NCI-H1436 (cell line): ENCODE measurements at regions not wholly inside any gene's neighbourhood (a gene's known extent, or its start where the extent isn't known, plus 50 kb on each side); places are given as distances from the start of the nearest gene placed in this dataset.

ENCODE experiments used
- DNase-seq: peaks from one replicate; lab custom pipeline; 2025; lab: John Stamatoyannopoulos, UW

DNA sequence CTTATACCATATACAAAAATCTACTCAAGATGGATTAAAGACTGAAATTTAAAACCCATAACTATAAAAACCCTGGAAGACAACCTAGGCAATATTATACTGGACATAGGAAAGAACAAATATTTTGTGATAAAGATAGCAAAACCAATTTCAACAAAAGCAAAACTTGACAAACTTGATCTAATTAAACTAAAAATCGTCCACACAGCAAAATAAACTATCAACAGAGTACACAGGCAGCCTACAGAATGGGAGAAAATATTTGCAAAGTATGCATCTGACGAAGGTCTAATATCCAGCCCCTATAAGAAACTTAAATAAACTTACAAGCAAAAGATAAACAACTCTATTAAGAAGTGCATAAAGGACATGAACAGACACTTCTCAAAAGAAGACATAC, 240.1 kb downstream of the HGF start:
- no peak for DNase-seq

- no peak for DNase-seq
Measured at GRCh38 chr7:81527651-81528050, 242.2 kb downstream of the HGF start.

- no peak for DNase-seq
Measured at GRCh38 chr7:81526971-81527370, 242.9 kb downstream of the HGF start.

- DNase-seq = no peak
Measured at GRCh38 chr7:81525841-81526240, 244.0 kb downstream of the HGF start.

DNA sequence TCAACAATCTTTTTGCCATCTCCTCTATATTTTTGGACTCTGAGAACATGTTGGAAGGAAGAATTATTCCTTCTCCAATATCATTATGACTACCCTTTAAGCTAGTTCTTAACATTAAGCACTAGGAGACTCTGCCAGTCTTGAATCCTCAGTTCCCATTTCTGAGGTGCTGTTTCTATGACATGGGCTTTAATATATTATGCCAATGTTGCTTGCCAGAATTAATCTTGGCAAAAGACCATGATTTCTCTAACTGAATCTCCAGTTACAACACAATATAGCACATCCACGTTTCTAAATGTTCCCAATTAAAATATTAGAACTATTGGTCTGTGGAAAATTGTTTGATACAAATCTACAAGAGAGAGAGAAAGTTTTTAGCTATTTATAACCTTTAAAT, 250.0 kb downstream of the HGF start:
- no peak for DNase-seq

DNA sequence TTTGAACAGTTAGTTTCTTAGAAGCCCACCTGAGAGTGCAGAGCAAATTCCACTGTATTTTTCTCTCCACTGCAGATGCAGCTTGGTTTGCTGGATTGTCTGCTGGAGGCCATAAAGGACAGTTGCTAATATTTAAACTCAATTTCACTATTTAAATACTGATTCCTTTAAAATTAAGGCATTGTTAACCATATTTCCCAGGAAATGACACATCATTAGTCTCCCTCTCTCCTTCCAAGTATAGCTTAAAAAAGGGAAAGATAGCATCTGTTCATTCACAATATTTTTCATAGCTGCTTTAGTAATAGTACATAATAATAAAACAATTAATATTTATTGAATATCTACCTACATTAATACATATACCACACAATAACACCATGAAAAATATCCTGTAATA, 252.9 kb downstream of the HGF start:
- DNase-seq = no peak

DNA sequence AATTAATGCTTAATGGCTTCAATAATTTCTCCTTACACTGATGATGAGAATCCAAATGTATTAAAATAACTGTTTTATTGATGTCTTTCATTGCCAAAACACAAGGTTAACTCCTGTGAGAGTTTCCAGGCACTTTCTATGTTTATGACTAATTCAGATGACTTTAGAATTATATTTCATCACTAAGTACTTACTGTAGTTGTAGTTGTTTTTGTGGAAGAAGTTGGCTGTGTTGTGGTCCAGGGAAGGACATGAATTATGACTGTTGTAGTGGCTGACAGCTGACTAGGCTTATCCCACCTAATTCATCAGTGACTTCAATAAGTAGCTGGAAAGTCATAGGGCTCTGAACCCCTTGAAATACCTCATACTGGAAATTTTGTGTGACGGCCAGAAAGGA, 254.8 kb downstream of the HGF start:
- no peak for DNase-seq

GRCh38 chr7:81514546-81514945, 255.3 kb downstream of the HGF start:
- DNase-seq = no peak

DNA sequence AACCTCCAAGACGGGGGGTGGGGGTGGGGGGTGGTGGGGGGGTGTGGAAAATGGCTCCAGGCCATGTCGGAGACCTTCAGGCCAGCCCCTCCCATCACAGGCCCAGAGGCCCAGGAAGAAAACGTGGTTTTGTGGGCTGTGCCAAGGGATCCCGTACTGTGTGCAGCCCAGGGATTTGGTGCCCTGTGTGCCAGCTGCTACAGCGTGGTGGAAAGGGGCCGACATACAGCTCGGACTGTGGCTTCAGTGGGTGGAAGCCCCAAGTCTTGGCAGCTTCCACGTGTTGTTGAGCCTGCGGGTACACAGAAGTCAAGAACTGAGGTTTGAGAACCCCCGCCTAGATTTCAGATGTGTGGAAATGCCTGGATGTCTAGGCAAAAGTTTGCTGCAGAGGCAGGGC, 259.7 kb downstream of the HGF start:
- no peak for DNase-seq

- DNase-seq = no peak
Measured at GRCh38 chr7:81507221-81507620, 262.6 kb downstream of the HGF start.

DNA sequence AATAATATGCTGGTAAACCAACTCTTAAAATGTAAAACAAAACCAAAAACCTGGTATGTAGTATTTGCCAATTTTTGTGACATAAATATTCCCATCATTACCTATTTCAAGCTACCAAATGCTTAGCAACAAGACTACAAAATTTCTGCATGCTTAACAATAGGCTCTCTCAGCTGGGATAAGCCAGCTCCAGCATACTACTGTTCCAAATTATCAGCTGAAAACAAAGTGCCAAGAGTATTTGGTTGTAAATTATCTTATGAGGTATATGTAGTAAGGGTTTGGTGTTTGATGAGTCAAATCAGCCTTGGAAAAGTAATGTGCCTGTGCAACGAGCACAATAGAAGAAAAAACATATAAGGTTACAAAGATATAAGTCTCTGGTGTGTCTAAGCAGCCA, 263.2 kb downstream of the HGF start:
- DNase-seq = no peak

DNA sequence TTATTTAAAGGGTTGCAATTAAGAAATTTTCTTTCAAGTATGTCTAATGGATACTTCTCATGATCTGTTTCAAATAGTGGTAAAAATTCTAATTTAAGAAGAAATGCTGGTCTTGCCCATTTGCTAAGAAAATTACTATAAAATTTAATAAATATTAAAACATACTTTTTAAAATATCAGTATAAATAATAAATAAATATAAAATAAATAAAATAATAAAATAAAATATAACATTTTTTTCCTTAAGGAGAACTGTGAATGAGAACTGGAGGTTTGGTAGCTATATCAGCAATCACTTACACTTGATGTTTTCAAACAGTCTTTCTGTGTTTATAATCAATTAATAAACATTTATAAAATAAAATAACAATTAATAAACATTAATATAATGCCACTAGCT, 266.1 kb downstream of the HGF start:
- DNase-seq = no peak

GRCh38 chr7:81503336-81503735, 266.5 kb downstream of the HGF start:
- DNase-seq = no peak

GRCh38 chr7:81501220-81501619, 268.6 kb downstream of the HGF start:
- no peak for DNase-seq

DNA sequence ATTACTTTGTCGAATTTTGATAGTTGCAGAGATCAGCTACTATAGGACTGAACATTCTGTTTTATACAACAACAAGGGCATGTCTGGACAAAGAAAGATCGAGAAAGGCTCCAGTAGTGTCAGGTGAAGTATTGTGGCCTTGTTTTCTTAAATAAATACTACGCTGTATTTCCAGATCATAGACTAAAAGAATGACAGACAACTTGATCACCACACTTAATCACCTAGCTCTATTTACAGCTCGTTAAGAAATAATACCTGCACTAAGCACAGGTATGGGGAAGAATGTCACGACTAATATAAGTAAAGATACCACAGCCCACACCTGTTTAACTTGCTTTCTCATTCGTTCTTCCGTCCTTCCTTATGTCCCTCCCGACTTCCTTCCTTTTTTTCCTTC, 269.2 kb downstream of the HGF start:
- no peak for DNase-seq

DNA sequence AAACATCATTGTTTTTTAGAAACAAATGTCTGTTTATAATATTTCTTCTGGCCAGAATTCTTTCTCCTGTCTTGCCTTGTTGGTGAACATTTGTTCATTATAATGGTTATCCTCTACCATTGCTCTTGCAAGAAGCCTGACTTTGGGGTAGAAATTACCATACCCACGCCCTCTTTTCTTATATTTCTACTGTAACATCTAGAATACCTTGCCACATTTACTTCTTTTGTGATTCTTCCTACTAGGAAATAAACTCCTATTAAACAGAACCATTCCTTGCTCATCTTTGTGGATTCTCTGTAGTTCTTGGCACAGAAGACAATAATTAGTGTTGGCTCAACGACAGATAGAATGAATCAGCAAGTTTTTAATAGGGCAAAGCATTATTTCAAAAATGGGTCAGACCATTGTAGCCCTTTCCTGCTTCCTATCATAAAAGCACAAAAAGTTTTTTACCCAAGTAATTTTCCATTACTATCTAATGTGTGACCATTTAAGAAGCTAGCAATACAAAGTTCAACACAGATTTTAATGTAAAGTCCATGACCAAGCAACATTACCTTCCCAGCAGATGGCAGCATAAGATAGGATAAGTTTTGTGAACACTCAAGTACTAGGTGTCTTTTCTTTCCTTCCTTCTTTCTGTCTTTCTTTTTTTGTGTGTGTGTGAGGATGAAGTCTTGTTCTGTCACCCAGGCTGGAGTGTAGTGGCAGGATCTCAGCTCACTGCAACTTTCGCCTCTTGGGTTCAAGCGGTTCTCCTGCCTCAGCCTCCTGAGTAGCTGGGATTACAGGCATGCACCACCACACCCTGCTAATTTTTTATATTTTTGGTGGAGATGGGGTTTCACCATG, 270.4 kb downstream of the HGF start:
- peak; percentile 63 for DNase-seq

DNA sequence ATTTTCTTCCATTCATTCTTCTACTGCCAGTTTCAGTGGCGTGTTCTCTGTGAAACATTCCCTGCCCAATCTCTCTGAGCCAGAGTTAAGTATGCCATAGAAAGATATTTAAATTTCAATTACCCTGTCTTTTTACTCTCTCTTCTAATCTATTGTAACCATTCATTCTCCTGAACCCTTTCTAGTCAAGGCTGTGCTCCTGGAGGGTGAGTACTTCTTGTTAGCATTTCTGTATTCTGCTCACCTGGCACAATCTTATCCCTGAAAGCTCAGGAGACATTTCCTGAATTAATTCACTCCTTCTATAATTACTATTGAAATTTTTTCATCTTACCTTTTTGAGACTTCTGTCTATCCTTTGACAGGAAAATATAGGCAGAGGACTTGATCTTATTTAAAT, 271.7 kb downstream of the HGF start:
- no peak for DNase-seq

GRCh38 chr7:81492910-81493309, 276.9 kb downstream of the HGF start:
- DNase-seq = no peak

GRCh38 chr7:81492240-81492639, 277.6 kb downstream of the HGF start:
- no peak for DNase-seq

GRCh38 chr7:81491573-81491972, 278.3 kb downstream of the HGF start:
- DNase-seq = no peak

DNA sequence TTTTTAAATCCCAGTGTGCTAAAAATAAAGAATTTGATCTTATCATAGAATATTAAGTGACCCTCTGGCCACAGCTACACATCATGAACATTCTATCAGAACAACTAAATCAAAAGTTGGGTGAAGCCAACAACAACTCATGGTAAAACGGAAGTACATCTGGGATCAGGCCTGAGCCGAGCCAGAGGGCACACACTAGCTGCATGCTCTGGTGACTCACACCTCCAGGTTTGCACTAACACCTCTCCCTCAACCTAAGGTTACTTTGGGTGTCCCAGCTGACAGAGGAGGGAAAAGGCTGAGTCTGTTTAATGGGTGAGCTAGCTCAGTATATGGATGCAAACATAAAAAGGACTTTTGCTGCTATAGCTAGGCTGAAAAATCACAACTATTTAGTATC, 281.6 kb downstream of the HGF start:
- DNase-seq = no peak

DNA sequence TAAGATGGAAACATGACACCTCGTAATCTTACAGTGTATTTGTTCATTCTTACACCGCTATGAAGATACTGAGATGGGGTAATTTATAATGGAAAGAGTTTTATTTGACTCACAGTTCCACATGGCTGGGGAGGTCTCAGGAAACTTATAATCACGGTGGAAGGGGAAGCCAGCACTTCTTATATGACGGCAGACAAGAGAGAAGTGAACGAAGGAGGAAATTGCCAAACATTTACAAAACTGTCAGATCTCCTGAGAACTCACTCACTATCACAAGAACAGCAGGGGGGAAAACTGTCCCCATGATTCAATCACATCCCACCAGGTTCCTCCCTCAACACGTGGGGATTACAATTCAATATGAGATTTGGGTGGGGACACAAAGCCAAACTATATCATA, 282.3 kb downstream of the HGF start:
- no peak for DNase-seq

DNA sequence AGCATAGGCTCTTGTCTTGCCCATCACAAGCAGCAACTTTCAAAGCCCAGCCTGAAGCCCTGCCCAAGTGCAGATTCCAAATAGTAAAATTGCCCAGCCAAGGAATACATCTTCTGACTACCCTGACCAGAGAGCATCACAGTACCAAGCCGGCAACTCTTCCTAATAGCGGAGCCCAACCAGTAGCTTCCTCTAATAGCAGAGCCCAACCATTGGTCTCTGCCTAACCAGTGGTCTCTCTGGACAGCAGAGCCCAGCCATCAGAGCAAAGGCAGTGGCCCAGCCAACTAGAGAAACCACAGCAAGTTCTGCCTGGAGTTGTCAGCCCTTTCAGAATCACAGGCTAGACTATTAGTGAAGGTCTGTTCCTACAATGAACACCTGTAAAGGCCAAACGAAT, 285.6 kb downstream of the HGF start:
- no peak for DNase-seq

DNA sequence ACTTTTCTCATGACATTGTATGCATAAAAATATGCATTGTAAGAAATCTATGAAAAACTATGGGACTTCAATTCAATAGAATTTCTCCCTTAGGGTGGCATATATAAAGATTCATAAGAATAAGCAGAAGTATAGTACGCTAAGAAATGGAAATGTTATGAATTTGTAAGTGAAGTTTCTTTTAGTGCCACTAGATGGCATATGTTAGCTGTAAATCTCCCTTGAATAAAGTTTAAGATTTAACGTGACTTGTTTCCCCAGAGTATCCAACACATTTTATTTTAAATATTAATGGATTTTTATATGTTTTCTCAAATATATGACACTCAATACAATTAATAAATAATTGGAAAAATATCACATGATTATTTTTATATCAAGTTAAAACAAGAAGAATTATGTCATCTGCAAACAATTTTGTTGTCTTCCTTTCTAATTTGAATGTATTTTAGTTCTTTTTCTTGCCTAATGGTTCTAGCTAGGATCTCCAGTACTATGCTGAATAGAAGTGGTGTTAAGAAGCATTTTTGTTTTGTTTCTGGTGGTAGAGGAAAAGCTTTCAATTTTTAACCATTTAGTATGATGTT, 287.2 kb downstream of the HGF start:
- DNase-seq = peak; percentile 18
